G401 (cell line): ENCODE measurements at regions not wholly inside any gene's neighbourhood (a gene's known extent, or its start where the extent isn't known, plus 50 kb on each side); places are given as distances from the start of the nearest gene placed in this dataset.

Experiments used
- DNase-seq: peaks from one replicate; pipeline ENCODE4 v3.0.0-alpha.2; 2015; ENCODE audit warnings: low spot score
- in situ Hi-C: cut with HindIII; loops from 2 replicates; pipeline ENCODE4 v1.10.0; 2016; ENCODE audit warnings: low sequenced_read_pairs, mixed read lengths

DNA sequence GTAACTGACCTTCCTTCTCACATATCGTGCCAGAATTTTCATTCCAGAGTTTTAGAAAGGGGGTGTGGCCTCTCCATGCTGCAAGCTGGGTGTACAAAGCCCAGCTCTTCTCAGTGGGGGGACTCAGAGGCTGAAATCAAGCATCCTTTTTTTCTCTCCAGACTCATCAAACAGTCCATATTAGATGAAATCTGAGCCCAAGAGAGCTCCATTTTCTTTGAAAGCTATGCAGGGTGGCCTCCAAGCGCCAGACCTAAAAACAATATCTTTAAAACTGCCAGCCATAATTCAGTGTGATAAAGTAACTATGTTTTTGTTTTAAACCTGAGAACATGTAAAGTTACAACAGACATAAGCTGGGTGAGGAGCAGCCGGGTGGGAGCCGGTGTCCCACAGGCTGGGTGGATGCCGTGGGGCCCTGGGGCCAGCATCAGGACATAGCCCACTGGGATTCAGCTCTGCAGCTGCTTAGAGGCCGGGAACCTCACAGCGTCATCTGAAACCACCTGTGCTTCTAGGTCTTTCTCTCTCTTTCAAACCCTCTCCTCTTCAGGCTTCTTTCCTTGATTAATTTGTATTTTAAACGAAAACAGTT is 249.2 kb downstream of the ZNF536 start:
- no peak for DNase-seq
- in situ Hi-C loops = no loop called here

DNA sequence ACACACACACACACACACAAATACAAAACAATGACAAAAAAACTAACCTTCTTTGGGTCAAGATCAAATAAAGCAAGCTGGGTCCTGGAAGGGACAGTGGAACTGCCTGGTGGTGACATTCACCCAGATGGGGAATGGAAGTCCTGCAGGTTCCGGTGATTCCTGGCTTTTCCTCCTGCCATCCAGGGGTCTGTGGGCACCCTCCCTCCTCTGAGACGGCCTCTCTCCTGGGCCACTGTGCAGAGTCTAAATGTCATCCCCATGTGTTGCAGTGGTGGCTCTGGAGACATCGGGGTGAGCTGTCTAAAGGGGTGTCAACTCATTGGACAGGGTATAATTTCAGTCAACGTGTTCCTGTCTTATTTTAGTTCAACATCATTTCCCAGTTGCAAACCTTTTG is 248.2 kb downstream of the ZNF536 start:
- in situ Hi-C loops = no loop called here
- no peak for DNase-seq

DNA sequence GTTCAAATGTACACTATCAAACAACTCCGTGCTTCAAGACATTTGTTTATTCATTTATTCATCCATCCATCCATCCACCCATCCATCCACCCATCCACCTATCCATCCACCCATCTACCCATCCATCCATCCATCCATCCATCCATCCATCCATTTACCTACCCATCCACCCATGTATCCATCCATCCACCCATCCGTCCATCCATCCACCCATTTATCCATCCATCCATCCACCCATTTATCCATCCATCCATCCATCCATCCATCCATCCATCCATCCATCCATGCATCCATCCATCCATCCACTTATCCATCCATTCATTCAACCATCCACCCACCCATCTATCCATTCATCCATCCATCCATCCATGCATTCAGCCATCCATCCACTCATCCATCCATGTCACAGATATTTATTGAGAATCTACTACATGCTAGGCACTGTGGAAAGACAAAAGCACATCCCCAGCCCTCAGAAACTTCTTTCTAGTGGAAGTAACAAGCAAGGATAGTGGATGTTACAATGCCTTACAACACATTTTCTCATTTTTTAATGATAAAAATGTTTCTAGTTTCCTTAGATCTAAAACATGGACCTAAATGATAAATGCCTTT is 237.6 kb downstream of the ZNF536 start:
- in situ Hi-C loops = no loop called here
- DNase-seq = no peak

DNA sequence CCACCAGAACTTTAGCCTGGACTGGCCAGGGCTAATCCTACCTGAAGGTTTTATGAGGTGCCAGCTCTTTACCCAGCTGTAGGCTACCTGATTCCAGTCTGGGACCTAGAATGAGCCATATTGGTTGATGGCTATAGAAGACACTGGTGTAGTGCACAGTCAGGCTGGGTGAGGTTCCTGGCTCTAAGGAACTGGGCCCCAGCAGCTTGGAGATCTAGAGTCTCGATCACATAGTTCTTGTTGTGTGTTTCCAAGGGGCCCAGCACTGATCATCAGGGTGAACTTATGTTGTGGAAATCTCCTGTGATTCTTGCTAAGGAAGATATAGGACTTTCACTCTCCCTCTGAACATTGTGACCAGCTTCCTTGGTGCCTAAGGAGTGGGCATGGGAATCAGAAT is 236.3 kb downstream of the ZNF536 start:
- DNase-seq = no peak
- in situ Hi-C loops = no loop called here
